Liver (tissue), 8 donors: ENCODE measurements at regions not wholly inside any gene's neighbourhood (a gene's known extent, or its start where the extent isn't known, plus 50 kb on each side); places are given as distances from the start of the nearest gene placed in this dataset.

Source experiments
- DNase-seq: peaks from one replicate; pipeline ENCODE4 v3.0.0-alpha.2; 2017; ENCODE audit warnings: low spot score
- H3K27ac ChIP-seq, 2 donors: one replicate each; pipeline ENCODE4 v1.7.0; 2013; ENCODE audit warnings: inconsistent platforms in 2 of 2, low read length in 2 of 2, control low read depth in 1 of 2, low read depth in 1 of 2, mild to moderate bottlenecking in 1 of 2
- H3K27me3 ChIP-seq, 4 donors: one replicate each; pipeline versions ENCODE4 v1.6.1 to v1.7.0; 2013; ENCODE audit warnings: low read length in 3 of 4, inconsistent platforms in 1 of 4, mild to moderate bottlenecking in 1 of 4, moderate library complexity in 1 of 4; ENCODE audit not compliant: control insufficient read depth in 4 of 4, insufficient read depth in 4 of 4
- H3K36me3 ChIP-seq, 4 donors: one replicate each; pipeline versions ENCODE4 v1.6.1 to v1.7.0; 2013; ENCODE audit warnings: low read length in 3 of 4, mild to moderate bottlenecking in 3 of 4, low read depth in 1 of 4, moderate library complexity in 1 of 4; ENCODE audit not compliant: control insufficient read depth in 4 of 4, insufficient read depth in 3 of 4
- H3K4me1 ChIP-seq, 4 donors: one replicate each; pipeline versions ENCODE4 v1.6.1 to v1.7.0; 2013; ENCODE audit warnings: low read length in 3 of 4, mild to moderate bottlenecking in 3 of 4, moderate library complexity in 1 of 4; ENCODE audit not compliant: control insufficient read depth in 4 of 4, insufficient read depth in 4 of 4
- H3K4me3 ChIP-seq, 3 donors: one replicate each; pipeline versions ENCODE4 v1.6.1 to v1.7.0; 2013; ENCODE audit warnings: low read length in 3 of 3, control low read depth in 1 of 3, low read depth in 1 of 3, mild to moderate bottlenecking in 1 of 3
- H3K9ac ChIP-seq, 2 donors: one replicate each; pipeline ENCODE4 v1.7.0; 2013; ENCODE audit warnings: low read length in 2 of 2, mild to moderate bottlenecking in 2 of 2, moderate library complexity in 2 of 2, control low read depth in 1 of 2, low read depth in 1 of 2
- H3K9me3 ChIP-seq, 4 donors: one replicate each; pipeline versions ENCODE4 v1.6.1 to v1.7.0; 2013; ENCODE audit warnings: low read length in 3 of 4; ENCODE audit not compliant: control insufficient read depth in 4 of 4
- EGR1 ChIP-seq, 2 donors: IDR thresholded peaks; 2 replicates each; pipeline ENCODE4 v1.6.1; 2016 to 2018; ENCODE audit warnings: antibody characterized with exemption in 2 of 2, low read depth in 2 of 2
- FOXA1 ChIP-seq: IDR thresholded peaks from 2 replicates; pipeline ENCODE4 v1.6.1; 2016; ENCODE audit warnings: antibody characterized with exemption
- FOXA2 ChIP-seq: IDR thresholded peaks from 2 replicates; pipeline ENCODE4 v1.6.1; 2016; ENCODE audit warnings: antibody characterized with exemption
- GABPA ChIP-seq, 2 donors: IDR thresholded peaks in 1 of 2; conservative IDR thresholded peaks in 1 of 2; 2 replicates each; pipeline ENCODE4 v1.6.1; 2016; ENCODE audit warnings: antibody characterized with exemption in 2 of 2, mild to moderate bottlenecking in 1 of 2, moderate library complexity in 1 of 2
- HNF4A ChIP-seq, 2 donors: conservative IDR thresholded peaks; 2 replicates each; pipeline ENCODE4 v1.6.1; 2016; ENCODE audit warnings: antibody characterized with exemption in 2 of 2, mild to moderate bottlenecking in 2 of 2
- HNF4G ChIP-seq: IDR thresholded peaks from 2 replicates; pipeline ENCODE4 v1.6.1; 2016; ENCODE audit warnings: antibody characterized with exemption
- JUND ChIP-seq, 2 donors: IDR thresholded peaks; 2 replicates each; pipeline ENCODE4 v1.6.1; 2016; ENCODE audit warnings: antibody characterized with exemption in 2 of 2
- RAD21 ChIP-seq, 2 donors: IDR thresholded peaks; 2 replicates each; pipeline ENCODE4 v1.6.1; 2016; ENCODE audit warnings: antibody characterized with exemption in 2 of 2, mild to moderate bottlenecking in 2 of 2
- RXRA ChIP-seq, 2 donors: IDR thresholded peaks; 2 replicates each; pipeline ENCODE4 v1.6.1; 2017 to 2018; ENCODE audit warnings: antibody characterized with exemption in 2 of 2, mild to moderate bottlenecking in 1 of 2
- SP1 ChIP-seq: IDR thresholded peaks from 2 replicates; pipeline ENCODE4 v1.6.1; 2018; ENCODE audit warnings: antibody characterized with exemption, mild to moderate bottlenecking
- TAF1 ChIP-seq: conservative IDR thresholded peaks from 2 replicates; pipeline ENCODE4 v1.6.1; 2016; ENCODE audit warnings: antibody characterized with exemption, mild to moderate bottlenecking
- YY1 ChIP-seq: IDR thresholded peaks from 2 replicates; pipeline ENCODE4 v1.6.1; 2016; ENCODE audit warnings: antibody characterized with exemption, mild to moderate bottlenecking
- WGBS: extraction: QIAGEN DNeasy Blood & Tissue Kit; methylation state at CpG from one replicate; pipeline ENCODE4 v1.1.7; 2013; 5-methylcytosine and 5-hydroxymethylcytosine counted together
- TF ChIP-seq, protein P1 (sequence below): IDR thresholded peaks from 2 replicates; pipeline ENCODE4 v1.6.1; 2016; ENCODE audit warnings: antibody characterized with exemption
- TF ChIP-seq, protein P2 (sequence below): IDR thresholded peaks from 2 replicates; pipeline ENCODE4 v1.6.1; 2016; ENCODE audit warnings: antibody characterized with exemption
- TF ChIP-seq, protein P3 (sequence below): fragments of 150-350 bp; IDR thresholded peaks from 2 replicates; pipeline ENCODE4 v1.5.1; 2017; ENCODE audit warnings: improper control_type of control experiment, low read depth, low read length; ENCODE audit not compliant: missing input control
- donor health status: healthy.
- donor health status: healthy.
- donor health status: healthy.
- donor health status: healthy.
- donor health status: healthy.

DNA sequence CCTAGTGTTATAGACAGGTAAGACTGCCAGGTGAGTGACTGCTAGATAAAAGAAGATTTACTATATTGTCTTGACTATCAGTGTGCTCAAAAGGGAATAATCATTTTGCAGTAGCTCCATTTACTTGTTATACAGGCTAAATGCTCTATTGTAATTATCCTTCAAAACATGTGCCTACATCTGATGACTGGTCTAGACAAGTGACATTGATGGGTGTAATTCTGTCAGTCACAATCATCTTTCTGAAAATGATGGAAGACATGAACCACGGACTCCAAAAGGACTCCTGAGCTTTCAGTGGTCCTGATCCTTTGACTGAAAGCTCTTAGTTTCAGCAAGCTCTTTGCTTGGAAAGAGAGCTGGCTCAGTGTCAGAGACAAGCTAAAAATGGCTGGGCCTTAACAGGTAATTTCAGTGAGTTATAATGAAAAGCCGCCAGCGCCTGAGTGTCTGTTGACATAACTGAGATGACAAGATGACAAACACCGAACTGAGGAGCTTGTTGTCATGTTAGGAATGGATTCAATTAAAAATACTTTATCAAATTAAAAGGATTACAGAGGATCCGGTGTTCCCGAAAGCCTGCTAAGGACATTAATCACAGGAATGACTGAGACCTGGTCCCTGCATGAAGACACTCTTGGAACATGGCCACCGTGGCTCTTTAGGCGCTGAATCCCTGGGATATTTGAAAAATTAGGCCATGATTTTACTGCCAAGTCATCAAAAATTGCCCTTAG is 141.7 kb downstream of the CMPK2 start:
- no peak overlapping the region for H3K9ac ChIP-seq
- H3K4me1 ChIP-seq = no peaks in the 10 kb centered on the region
- peaks cover 0 to 3% (median 0%) of the 10 kb centered on the region in 4 donors for H3K27me3 ChIP-seq
- H3K36me3 ChIP-seq = no peaks in the 10 kb centered on the region
- no peaks in the 10 kb centered on the region for H3K9me3 ChIP-seq
- H3K27ac ChIP-seq = no peak overlapping the region
- TF ChIP-seq RAD21 (IDR thresholded peaks at IDR 0.05) = no peak
- TF ChIP-seq SP1 = no peak
- TF ChIP-seq, protein P1, sequence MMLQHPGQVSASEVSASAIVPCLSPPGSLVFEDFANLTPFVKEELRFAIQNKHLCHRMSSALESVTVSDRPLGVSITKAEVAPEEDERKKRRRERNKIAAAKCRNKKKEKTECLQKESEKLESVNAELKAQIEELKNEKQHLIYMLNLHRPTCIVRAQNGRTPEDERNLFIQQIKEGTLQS = no peak
- no peak for TF ChIP-seq FOXA2
- H3K4me3 ChIP-seq = no peak overlapping the region
- 79% methylated on average over 8 of the region's 8 CpGs for WGBS
- no peak for DNase-seq

DNA sequence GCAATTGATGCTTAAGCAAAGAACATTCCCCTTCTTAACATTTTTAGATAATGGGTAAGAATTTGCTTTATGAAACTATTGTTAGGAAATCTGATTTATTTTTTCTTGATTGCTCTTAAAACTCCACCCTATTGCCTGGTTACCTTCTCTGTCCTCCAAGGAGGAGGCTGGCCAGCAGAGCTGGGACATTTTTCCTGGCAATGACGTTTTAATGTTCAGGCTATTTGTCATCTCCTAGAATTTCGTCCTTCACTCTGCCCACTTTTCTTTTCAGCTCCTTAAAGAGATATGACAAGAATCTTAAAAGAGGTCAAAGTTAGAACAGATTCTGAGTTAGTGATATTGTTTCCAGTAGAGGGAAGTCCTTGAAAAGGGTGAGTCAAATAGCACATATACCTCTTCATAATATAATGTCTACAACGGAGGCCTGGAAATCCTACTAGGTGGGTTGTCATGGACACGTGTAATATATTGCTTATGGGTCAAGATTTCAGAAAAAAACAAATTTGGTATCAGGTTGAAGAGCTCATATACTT is 141.0 kb downstream of the CMPK2 start:
- H3K9me3 ChIP-seq = no peaks in the 10 kb centered on the region
- H3K36me3 ChIP-seq = no peaks in the 10 kb centered on the region
- H3K27ac ChIP-seq = no peak overlapping the region
- no peaks in the 10 kb centered on the region for H3K4me1 ChIP-seq
- H3K4me3 ChIP-seq = no peak overlapping the region
- H3K9ac ChIP-seq = no peak overlapping the region
- H3K27me3 ChIP-seq = no peaks in the 10 kb centered on the region
- no peak for DNase-seq
- WGBS = 70% methylated on average over 4 of the region's 4 CpGs
- TF ChIP-seq, protein P1 = no peak
- TF ChIP-seq HNF4G (no peak), JUND (IDR thresholded peaks at IDR 0.05) (no peak), RXRA (IDR thresholded peaks at IDR 0.05) (no peak), YY1 (no peak), SP1 (no peak), FOXA1 (no peak), RAD21 (IDR thresholded peaks at IDR 0.05) (no peak), FOXA2 (no peak), EGR1 (IDR thresholded peaks at IDR 0.05; ENCODE audit: low read depth in 2 of 2) (no peak)
- TF ChIP-seq, protein P2, sequence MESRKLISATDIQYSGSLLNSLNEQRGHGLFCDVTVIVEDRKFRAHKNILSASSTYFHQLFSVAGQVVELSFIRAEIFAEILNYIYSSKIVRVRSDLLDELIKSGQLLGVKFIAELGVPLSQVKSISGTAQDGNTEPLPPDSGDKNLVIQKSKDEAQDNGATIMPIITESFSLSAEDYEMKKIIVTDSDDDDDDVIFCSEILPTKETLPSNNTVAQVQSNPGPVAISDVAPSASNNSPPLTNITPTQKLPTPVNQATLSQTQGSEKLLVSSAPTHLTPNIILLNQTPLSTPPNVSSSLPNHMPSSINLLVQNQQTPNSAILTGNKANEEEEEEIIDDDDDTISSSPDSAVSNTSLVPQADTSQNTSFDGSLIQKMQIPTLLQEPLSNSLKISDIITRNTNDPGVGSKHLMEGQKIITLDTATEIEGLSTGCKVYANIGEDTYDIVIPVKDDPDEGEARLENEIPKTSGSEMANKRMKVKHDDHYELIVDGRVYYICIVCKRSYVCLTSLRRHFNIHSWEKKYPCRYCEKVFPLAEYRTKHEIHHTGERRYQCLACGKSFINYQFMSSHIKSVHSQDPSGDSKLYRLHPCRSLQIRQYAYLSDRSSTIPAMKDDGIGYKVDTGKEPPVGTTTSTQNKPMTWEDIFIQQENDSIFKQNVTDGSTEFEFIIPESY = no peak

DNA sequence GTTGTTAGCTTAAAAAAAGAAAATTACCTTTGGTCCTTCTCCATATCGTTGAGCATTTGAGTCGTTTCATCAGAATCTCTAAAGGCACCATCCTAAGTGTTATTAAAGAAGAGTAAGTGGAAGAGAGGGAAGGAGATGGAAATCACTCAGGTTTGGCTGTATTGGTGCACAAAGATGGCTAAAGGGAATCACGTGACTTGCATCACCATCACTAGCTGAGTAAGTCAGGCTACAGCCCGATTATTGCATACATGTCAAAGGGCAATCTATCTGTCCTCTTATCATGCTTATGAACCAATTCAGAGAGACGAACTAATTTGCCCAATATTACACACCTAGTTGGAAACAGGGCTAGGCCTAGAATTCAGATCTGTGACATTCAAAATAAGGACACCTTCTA is 137.6 kb downstream of the CMPK2 start:
- no peak overlapping the region for H3K27ac ChIP-seq
- H3K4me3 ChIP-seq = no peak overlapping the region
- no peak overlapping the region for H3K9ac ChIP-seq
- H3K9me3 ChIP-seq = no peaks in the 10 kb centered on the region
- no peak for TF ChIP-seq HNF4A (conservative IDR thresholded peaks at IDR 0.05)
- no peak for TF ChIP-seq EGR1 (IDR thresholded peaks at IDR 0.05; ENCODE audit: low read depth in 2 of 2)
- TF ChIP-seq, protein P3, sequence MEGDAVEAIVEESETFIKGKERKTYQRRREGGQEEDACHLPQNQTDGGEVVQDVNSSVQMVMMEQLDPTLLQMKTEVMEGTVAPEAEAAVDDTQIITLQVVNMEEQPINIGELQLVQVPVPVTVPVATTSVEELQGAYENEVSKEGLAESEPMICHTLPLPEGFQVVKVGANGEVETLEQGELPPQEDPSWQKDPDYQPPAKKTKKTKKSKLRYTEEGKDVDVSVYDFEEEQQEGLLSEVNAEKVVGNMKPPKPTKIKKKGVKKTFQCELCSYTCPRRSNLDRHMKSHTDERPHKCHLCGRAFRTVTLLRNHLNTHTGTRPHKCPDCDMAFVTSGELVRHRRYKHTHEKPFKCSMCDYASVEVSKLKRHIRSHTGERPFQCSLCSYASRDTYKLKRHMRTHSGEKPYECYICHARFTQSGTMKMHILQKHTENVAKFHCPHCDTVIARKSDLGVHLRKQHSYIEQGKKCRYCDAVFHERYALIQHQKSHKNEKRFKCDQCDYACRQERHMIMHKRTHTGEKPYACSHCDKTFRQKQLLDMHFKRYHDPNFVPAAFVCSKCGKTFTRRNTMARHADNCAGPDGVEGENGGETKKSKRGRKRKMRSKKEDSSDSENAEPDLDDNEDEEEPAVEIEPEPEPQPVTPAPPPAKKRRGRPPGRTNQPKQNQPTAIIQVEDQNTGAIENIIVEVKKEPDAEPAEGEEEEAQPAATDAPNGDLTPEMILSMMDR = no peak
- TF ChIP-seq TAF1 = no peak
- TF ChIP-seq HNF4G = no peak
- no peak for TF ChIP-seq YY1
- TF ChIP-seq GABPA (IDR thresholded peaks at IDR 0.05 in 1 of 2, conservative IDR thresholded peaks at IDR 0.05 in 1 of 2) = no peak
- H3K36me3 ChIP-seq = no peaks in the 10 kb centered on the region
- H3K27me3 ChIP-seq = no peaks in the 10 kb centered on the region
- H3K4me1 ChIP-seq = no peaks in the 10 kb centered on the region
- 82% methylated on average over 5 of the region's 5 CpGs for WGBS
- no peak for DNase-seq
